Erythroblast (primary cell): ENCODE measurements at regions not wholly inside any gene's neighbourhood (a gene's known extent, or its start where the extent isn't known, plus 50 kb on each side); places are given as distances from the start of the nearest gene placed in this dataset.
A peak's percentile ranks its signal among the peaks of the same experiment; 100 is the strongest.
"Not testable (repeated sequence)": the region's sequence is repeated elsewhere in the genome, so short reads cannot be mapped to it uniquely, and the experiment has no call there.

Experiments
- DNase-seq, 2 experiments: peaks; one replicate each; lab custom pipeline; 2025; lab: John Stamatoyannopoulos, UW
- GATA1 ChIP-seq: IDR thresholded peaks from 2 replicates; pipeline ENCODE4 v1.6.1; 2011; ENCODE audit warnings: low read depth, mild to moderate bottlenecking, control low read depth, low read length, moderate library complexity
- POLR2A ChIP-seq: IDR thresholded peaks from 2 replicates; pipeline ENCODE4 v1.6.1; 2011; ENCODE audit warnings: mild to moderate bottlenecking, low read length

DNA sequence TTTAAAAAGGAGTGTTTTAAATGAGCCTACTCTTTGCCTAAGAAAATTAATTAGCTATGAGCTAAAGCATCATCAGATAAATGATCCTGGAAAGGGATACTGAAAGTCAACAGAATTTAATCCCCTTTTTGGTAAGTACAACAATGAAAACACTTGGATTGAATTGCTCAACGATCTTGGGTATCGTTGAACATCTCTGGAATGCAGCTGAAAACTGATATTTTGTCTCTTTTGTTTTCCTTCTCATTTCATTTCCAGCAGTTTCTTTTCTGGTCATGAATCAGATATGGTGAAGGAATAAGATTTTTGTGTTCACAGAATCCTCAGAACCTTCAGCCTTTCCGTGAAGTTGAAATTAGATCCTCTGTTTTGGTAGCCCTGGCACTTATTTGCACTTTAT, 771.2 kb downstream of the FSCB start:
- TF ChIP-seq GATA1 (no peak), POLR2A (no peak)
- DNase-seq, result no peak

DNA sequence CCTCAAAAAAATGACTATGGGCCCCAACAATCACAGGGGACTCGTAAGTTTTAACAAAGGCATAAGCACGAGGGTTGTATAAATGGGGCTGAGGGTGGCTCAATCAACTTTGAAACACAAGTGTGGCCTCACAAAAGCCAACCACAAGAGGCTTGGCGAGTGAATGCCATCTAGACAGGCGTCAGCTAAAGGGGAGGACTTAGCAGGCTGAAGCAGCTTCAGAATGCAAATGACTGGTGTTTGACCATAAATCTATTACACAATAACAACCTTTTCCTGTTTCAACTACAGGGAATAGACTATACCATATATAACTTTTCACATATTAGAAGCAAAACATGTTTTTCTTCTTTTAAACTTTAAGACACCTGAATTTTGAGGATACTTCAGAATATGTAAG, 777.9 kb downstream of the FSCB start:
- TF ChIP-seq POLR2A (no peak), GATA1 (no peak)
- DNase-seq, result no peak

DNA sequence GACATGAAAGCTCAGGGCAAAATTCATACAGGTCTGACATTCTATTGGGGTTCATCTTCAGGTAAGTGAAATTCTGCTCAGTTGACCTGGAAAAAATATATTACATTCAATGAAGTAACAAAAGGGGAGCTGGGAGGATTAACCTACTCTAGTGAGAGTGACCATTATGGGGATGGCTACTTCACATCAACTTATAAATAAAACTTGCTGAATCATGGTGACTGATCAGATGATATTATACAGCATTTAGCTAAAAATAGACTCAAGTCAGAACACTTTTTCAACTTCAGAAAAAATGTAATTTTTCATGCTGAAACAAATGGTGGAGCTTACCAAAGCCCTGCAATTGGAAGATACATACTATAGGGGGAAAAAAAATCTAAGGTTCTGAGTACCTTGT, 800.2 kb downstream of the FSCB start:
- TF ChIP-seq POLR2A (no peak), GATA1 (no peak)
- peak; percentile 17 to 42 for DNase-seq

- not testable (repeated sequence) for DNase-seq
These were observed 808.4 kb downstream of the FSCB start for GRCh38 chr14:43698561-43699284.

DNA sequence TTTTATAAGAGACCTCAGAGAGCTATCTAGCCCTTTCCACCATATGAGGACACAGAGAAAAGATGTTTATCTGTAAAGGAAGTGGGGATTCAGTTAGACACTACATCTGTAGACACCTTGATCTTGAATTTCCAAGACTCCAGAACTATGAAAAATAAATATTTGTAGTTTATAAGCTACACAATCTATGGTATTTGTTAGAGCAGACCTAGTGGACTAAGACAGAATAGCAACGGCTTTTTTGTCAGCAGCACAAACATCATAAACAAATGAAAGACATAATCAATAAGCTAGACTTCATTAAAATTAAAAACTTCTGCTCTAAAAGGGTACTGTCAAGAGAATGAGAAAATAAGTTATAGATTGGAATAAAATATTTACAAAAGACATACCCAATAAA, 810.1 kb downstream of the FSCB start:
- TF ChIP-seq GATA1 (no peak), POLR2A (no peak)
- no peak for DNase-seq

- TF ChIP-seq POLR2A, result no peak
- TF ChIP-seq GATA1, result no peak
- no peak for DNase-seq
These were observed 814.4 kb downstream of the FSCB start for GRCh38 chr14:43692706-43693105.

DNA sequence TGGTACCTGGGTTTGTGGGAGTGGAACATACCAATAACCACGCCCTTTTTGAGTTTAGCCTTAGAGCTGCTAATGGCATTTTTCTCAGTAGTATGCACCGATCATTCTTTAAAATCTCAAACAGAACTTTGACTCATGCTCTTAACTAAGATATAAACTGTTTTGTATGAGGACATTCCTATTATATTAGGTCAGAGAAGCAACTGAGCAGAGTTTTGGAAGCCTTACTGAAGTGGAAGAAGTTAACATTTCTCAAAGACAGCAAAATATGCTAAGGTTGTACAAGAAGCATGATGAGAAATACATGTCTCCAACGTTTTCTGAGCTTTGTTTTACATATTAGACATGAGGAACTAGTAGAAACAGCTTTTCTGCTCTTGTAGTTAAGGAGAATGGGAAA, 819.2 kb downstream of the FSCB start:
- TF ChIP-seq POLR2A, result no peak
- TF ChIP-seq GATA1, result no peak
- no peak for DNase-seq

- DNase-seq, result no peak
- TF ChIP-seq GATA1 (no peak), POLR2A (no peak)
These were observed 829.5 kb downstream of the FSCB start for GRCh38 chr14:43677581-43677980.

GRCh38 chr14:43674273-43674672, 832.8 kb downstream of the FSCB start:
- DNase-seq, result no peak
- TF ChIP-seq GATA1 (no peak), POLR2A (no peak)

DNA sequence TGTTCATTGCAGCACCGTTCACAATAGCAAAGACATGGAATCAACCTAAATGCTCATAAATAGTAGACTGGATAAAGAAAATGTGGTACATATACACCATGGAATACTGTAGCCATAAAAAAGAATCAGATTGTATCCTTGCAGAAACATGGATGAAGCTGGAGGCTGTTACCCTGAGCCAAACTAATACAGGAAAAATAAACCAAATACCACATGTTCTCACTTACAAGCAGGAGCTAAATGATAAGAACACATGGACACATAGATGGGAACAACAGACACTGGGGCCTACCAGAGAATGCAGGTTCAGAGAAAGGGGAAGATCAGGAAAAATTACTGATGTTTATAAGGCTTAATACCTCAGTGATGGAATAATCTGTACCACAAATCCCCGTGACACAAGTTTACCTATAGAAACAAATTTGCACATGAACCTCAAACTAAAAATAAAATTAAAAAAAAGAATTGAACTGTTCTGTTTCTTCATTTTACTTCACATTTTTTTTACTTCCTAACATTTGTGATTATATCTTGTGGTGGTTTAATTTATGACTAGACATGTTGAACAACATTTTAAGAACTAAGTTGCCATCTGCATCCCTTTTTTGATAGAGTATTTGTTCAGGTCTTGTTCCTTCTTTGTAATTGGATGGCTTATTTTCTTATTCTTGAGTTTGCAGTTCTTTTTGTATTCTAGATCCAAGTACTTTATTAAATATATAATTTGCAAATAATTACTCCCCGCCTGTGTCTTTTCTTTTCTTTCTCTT, 835.2 kb downstream of the FSCB start:
- no peak for DNase-seq
- no peak for TF ChIP-seq GATA1
- no peak for TF ChIP-seq POLR2A

- TF ChIP-seq POLR2A (no peak), GATA1 (no peak)
- DNase-seq, result no peak
These were observed 837.7 kb downstream of the FSCB start for GRCh38 chr14:43669355-43669754.

- TF ChIP-seq GATA1 (no peak), POLR2A (no peak)
- no peak for DNase-seq
These were observed 841.4 kb downstream of the FSCB start for GRCh38 chr14:43665570-43666267.

DNA sequence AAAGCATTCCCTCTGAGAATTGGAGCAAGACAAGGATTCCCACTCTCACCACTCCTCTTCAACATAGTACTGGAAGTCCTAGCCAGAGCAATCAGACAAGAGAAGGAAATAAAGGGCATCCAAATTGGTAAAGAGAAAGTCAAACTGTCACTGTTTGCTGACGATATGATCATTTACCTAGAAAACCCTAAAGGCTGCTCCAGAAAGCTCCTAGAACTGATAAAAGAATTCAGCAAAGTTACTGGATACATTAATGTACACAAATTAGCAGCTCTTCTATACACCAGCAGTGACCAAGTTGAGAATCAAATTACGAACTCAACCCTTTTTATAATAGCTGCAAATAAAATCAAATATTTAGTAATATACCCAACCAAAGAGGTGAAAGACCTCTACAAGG, 851.9 kb downstream of the FSCB start:
- not testable (repeated sequence) for DNase-seq

GRCh38 chr14:43651896-43652295, 855.2 kb downstream of the FSCB start:
- TF ChIP-seq POLR2A (no peak), GATA1 (no peak)
- no peak for DNase-seq
